ENCODE measurements at regions not wholly inside any gene's neighbourhood (a gene's known extent, or its start where the extent isn't known, plus 50 kb on each side); places are given as distances from the start of the nearest gene placed in this dataset.

GRCh38 chr2:234714711-234715110 is 217.8 kb upstream of the ARL4C start:
- H4K91ac ChIP-seq (ENCODE audit: low read depth, low read length) = no peak overlapping the region
- H2BK5ac ChIP-seq (ENCODE audit: low read depth, low read length, poor library complexity) = no peak overlapping the region
- no peak overlapping the region for H3K18ac ChIP-seq (ENCODE audit: low read length)
- H3K23ac ChIP-seq (ENCODE audit: low read length) = no peak overlapping the region
- H4K8ac ChIP-seq (ENCODE audit: low read depth, low read length) = no peak overlapping the region
- H2BK120ac ChIP-seq (ENCODE audit: insufficient read depth, low read length, poor library complexity) = no peak overlapping the region
- no peak overlapping the region for H3K9ac ChIP-seq (ENCODE audit: low read length)
- no peak overlapping the region for H2AK5ac ChIP-seq (ENCODE audit: low read length)
- no peak overlapping the region for H2AFZ ChIP-seq (ENCODE audit: insufficient read depth, low read length, poor library complexity)
- H2BK12ac ChIP-seq (ENCODE audit: low read length) = no peak overlapping the region
- H3K27me3 ChIP-seq (ENCODE audit: insufficient read depth, low read length) = no peaks in the 10 kb centered on the region
- H3K79me2 ChIP-seq (ENCODE audit: control insufficient read depth, insufficient read depth, low read length, poor library complexity) = no peaks in the 10 kb centered on the region
- H3K4ac ChIP-seq (ENCODE audit: low read depth, low read length) = no peak overlapping the region
- no peaks in the 10 kb centered on the region for H3K79me1 ChIP-seq (ENCODE audit: low read length)
- H3K27ac ChIP-seq (ENCODE audit: low read depth, low read length) = no peak overlapping the region
- no peak overlapping the region for H4K12ac ChIP-seq (ENCODE audit: low read depth, low read length)
- H3K14ac ChIP-seq (ENCODE audit: low read length) = no peak overlapping the region
- no CpG with 5 or more reads among the region's 5 CpGs for WGBS (ENCODE audit: extremely low coverage, insufficient coverage, insufficient read length)
- no peaks in the 10 kb centered on the region for H3K9me3 ChIP-seq (ENCODE audit: insufficient read depth, low read depth, low read length)
- no peak overlapping the region for H3K4me2 ChIP-seq (ENCODE audit: low read length)
- H3K36me3 ChIP-seq (ENCODE audit: control insufficient read depth in 1 of 2, insufficient read depth in 2 of 2, low read length in 2 of 2) = no peaks in the 10 kb centered on the region
- no peak overlapping the region for H3K4me3 ChIP-seq (ENCODE audit: low read depth, low read length)
- DNase-seq = no peak
- H3K4me1 ChIP-seq (ENCODE audit: control insufficient read depth in 1 of 2, insufficient read depth in 2 of 2, low read length in 2 of 2) = no peaks in the 10 kb centered on the region

GRCh38 chr2:234712421-234712935 is 215.6 kb upstream of the ARL4C start:
- H3K23ac ChIP-seq (ENCODE audit: low read length) = no peak overlapping the region
- DNase-seq = no peak
- no peak overlapping the region for H3K14ac ChIP-seq (ENCODE audit: low read length)
- no peaks in the 10 kb centered on the region for H3K4me1 ChIP-seq (ENCODE audit: control insufficient read depth in 1 of 2, insufficient read depth in 2 of 2, low read length in 2 of 2)
- no peak overlapping the region for H2AFZ ChIP-seq (ENCODE audit: insufficient read depth, low read length, poor library complexity)
- no peak overlapping the region for H3K4ac ChIP-seq (ENCODE audit: low read depth, low read length)
- H3K27ac ChIP-seq (ENCODE audit: low read depth, low read length) = no peak overlapping the region
- H3K4me2 ChIP-seq (ENCODE audit: low read length) = no peak overlapping the region
- H2BK12ac ChIP-seq (ENCODE audit: low read length) = no peak overlapping the region
- H3K79me2 ChIP-seq (ENCODE audit: control insufficient read depth, insufficient read depth, low read length, poor library complexity) = no peaks in the 10 kb centered on the region
- no CpG with 5 or more reads among the region's 4 CpGs for WGBS (ENCODE audit: extremely low coverage, insufficient coverage, insufficient read length)
- H2BK120ac ChIP-seq (ENCODE audit: insufficient read depth, low read length, poor library complexity) = no peak overlapping the region
- H4K91ac ChIP-seq (ENCODE audit: low read depth, low read length) = no peak overlapping the region
- no peak overlapping the region for H2AK5ac ChIP-seq (ENCODE audit: low read length)
- H3K18ac ChIP-seq (ENCODE audit: low read length) = no peak overlapping the region
- no peak overlapping the region for H2BK5ac ChIP-seq (ENCODE audit: low read depth, low read length, poor library complexity)
- H3K36me3 ChIP-seq (ENCODE audit: control insufficient read depth in 1 of 2, insufficient read depth in 2 of 2, low read length in 2 of 2) = no peaks in the 10 kb centered on the region
- H4K8ac ChIP-seq (ENCODE audit: low read depth, low read length) = no peak overlapping the region
- no peak overlapping the region for H3K9ac ChIP-seq (ENCODE audit: low read length)
- no peaks in the 10 kb centered on the region for H3K79me1 ChIP-seq (ENCODE audit: low read length)
- H3K9me3 ChIP-seq (ENCODE audit: insufficient read depth, low read depth, low read length) = no peaks in the 10 kb centered on the region
- no peaks in the 10 kb centered on the region for H3K27me3 ChIP-seq (ENCODE audit: insufficient read depth, low read length)
- H4K12ac ChIP-seq (ENCODE audit: low read depth, low read length) = no peak overlapping the region
- no peak overlapping the region for H3K4me3 ChIP-seq (ENCODE audit: low read depth, low read length)

GRCh38 chr2:234711308-234711707 is 214.4 kb upstream of the ARL4C start:
- no peak overlapping the region for H3K18ac ChIP-seq (ENCODE audit: low read length)
- 100% methylated on average over 2 of the region's 2 CpGs for WGBS (ENCODE audit: extremely low coverage, insufficient coverage, insufficient read length)
- H3K14ac ChIP-seq (ENCODE audit: low read length) = no peak overlapping the region
- no peaks in the 10 kb centered on the region for H3K79me2 ChIP-seq (ENCODE audit: control insufficient read depth, insufficient read depth, low read length, poor library complexity)
- H3K4me2 ChIP-seq (ENCODE audit: low read length) = no peak overlapping the region
- H3K23ac ChIP-seq (ENCODE audit: low read length) = no peak overlapping the region
- H4K8ac ChIP-seq (ENCODE audit: low read depth, low read length) = no peak overlapping the region
- no peak for DNase-seq
- H2BK12ac ChIP-seq (ENCODE audit: low read length) = no peak overlapping the region
- H2BK5ac ChIP-seq (ENCODE audit: low read depth, low read length, poor library complexity) = no peak overlapping the region
- no peaks in the 10 kb centered on the region for H3K27me3 ChIP-seq (ENCODE audit: insufficient read depth, low read length)
- no peak overlapping the region for H4K12ac ChIP-seq (ENCODE audit: low read depth, low read length)
- H2BK120ac ChIP-seq (ENCODE audit: insufficient read depth, low read length, poor library complexity) = no peak overlapping the region
- no peak overlapping the region for H3K4ac ChIP-seq (ENCODE audit: low read depth, low read length)
- no peak overlapping the region for H4K91ac ChIP-seq (ENCODE audit: low read depth, low read length)
- H3K27ac ChIP-seq (ENCODE audit: low read depth, low read length) = no peak overlapping the region
- H2AFZ ChIP-seq (ENCODE audit: insufficient read depth, low read length, poor library complexity) = no peak overlapping the region
- no peaks in the 10 kb centered on the region for H3K79me1 ChIP-seq (ENCODE audit: low read length)
- H3K4me3 ChIP-seq (ENCODE audit: low read depth, low read length) = no peak overlapping the region
- H3K4me1 ChIP-seq (ENCODE audit: control insufficient read depth in 1 of 2, insufficient read depth in 2 of 2, low read length in 2 of 2) = no peaks in the 10 kb centered on the region
- H2AK5ac ChIP-seq (ENCODE audit: low read length) = no peak overlapping the region
- no peaks in the 10 kb centered on the region for H3K9me3 ChIP-seq (ENCODE audit: insufficient read depth, low read depth, low read length)
- H3K9ac ChIP-seq (ENCODE audit: low read length) = no peak overlapping the region
- H3K36me3 ChIP-seq (ENCODE audit: control insufficient read depth in 1 of 2, insufficient read depth in 2 of 2, low read length in 2 of 2) = no peaks in the 10 kb centered on the region

DNA sequence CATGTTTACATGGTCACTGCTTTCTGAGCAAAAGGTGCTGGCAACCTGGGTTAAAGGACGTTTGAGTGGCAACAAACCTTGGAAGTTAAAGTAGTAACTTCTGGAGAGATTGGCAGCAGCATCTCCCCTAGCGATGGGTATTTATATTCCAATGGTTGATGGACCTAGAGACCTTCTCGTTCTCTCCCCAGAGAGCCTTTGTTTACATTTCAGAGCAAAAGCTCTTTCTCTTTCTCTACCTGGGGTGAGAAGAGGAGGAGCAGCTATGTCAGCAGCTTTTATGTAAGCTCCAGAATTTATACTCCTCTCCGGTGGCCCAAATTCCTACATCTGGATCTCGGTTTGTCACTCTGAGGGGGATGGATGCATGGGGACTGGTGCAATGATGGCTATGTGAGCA is 213.7 kb upstream of the ARL4C start:
- no CpG with 5 or more reads among the region's 5 CpGs for WGBS (ENCODE audit: extremely low coverage, insufficient coverage, insufficient read length)
- Histone ChIP-seq H3K4ac (ENCODE audit: low read depth, low read length) (no peak overlapping the region), H2BK12ac (ENCODE audit: low read length) (no peak overlapping the region), H3K27me3 (ENCODE audit: insufficient read depth, low read length) (no peaks in the 10 kb centered on the region), H3K9ac (ENCODE audit: low read length) (no peak overlapping the region), H3K79me1 (ENCODE audit: low read length) (no peaks in the 10 kb centered on the region), H3K23ac (ENCODE audit: low read length) (no peak overlapping the region), H3K14ac (ENCODE audit: low read length) (no peak overlapping the region), H4K91ac (ENCODE audit: low read depth, low read length) (no peak overlapping the region), H2AK5ac (ENCODE audit: low read length) (no peak overlapping the region), H4K8ac (ENCODE audit: low read depth, low read length) (no peak overlapping the region), H3K4me3 (ENCODE audit: low read depth, low read length) (no peak overlapping the region), H4K12ac (ENCODE audit: low read depth, low read length) (no peak overlapping the region), H3K79me2 (ENCODE audit: control insufficient read depth, insufficient read depth, low read length, poor library complexity) (no peaks in the 10 kb centered on the region), H3K9me3 (ENCODE audit: insufficient read depth, low read depth, low read length) (no peaks in the 10 kb centered on the region), H3K4me1 (ENCODE audit: control insufficient read depth in 1 of 2, insufficient read depth in 2 of 2, low read length in 2 of 2) (no peaks in the 10 kb centered on the region), H3K36me3 (ENCODE audit: control insufficient read depth in 1 of 2, insufficient read depth in 2 of 2, low read length in 2 of 2) (no peaks in the 10 kb centered on the region), H2BK120ac (ENCODE audit: insufficient read depth, low read length, poor library complexity) (no peak overlapping the region), H2BK5ac (ENCODE audit: low read depth, low read length, poor library complexity) (no peak overlapping the region), H3K18ac (ENCODE audit: low read length) (no peak overlapping the region), H3K4me2 (ENCODE audit: low read length) (no peak overlapping the region), H3K27ac (ENCODE audit: low read depth, low read length) (no peak overlapping the region), H2AFZ (ENCODE audit: insufficient read depth, low read length, poor library complexity) (no peak overlapping the region)
- no peak for DNase-seq

Measured in trophoblast cell (in vitro differentiated cells and primary cell).